ENCODE measurements at regions not wholly inside any gene's neighbourhood (a gene's known extent, or its start where the extent isn't known, plus 50 kb on each side); places are given as distances from the start of the nearest gene placed in this dataset.

GRCh38 chr22:49633010-49633324, 194.7 kb downstream of the BRD1 start:
- H3K9me3 ChIP-seq, result no peaks in the 10 kb centered on the region
- DNase-seq (ENCODE audit: low spot score in 2 of 2), result no peak
- H3K4me3 ChIP-seq, result no peak overlapping the region
- in situ Hi-C loops (cut with MboI; ENCODE audit: low sequenced_read_pairs), result no loop called here
- H3K36me3 ChIP-seq (replicated peaks), result no peaks in the 10 kb centered on the region; the same call in 1 of the 2 replicates
- no peaks in the 10 kb centered on the region for H3K27me3 ChIP-seq (ENCODE audit: low read depth)
- no peaks in the 10 kb centered on the region for H3K4me1 ChIP-seq

GRCh38 chr22:49632199-49633009, 195.3 kb downstream of the BRD1 start:
- in situ Hi-C loops (cut with MboI; ENCODE audit: low sequenced_read_pairs), result no loop called here
- H3K4me1 ChIP-seq, result no peaks in the 10 kb centered on the region
- H3K4me3 ChIP-seq, result no peak overlapping the region
- no peaks in the 10 kb centered on the region for H3K9me3 ChIP-seq
- no peaks in the 10 kb centered on the region; the same call in 1 of the 2 replicates for H3K36me3 ChIP-seq (replicated peaks)
- no peaks in the 10 kb centered on the region for H3K27me3 ChIP-seq (ENCODE audit: low read depth)
- no peak for DNase-seq (ENCODE audit: low spot score in 2 of 2)

DNA sequence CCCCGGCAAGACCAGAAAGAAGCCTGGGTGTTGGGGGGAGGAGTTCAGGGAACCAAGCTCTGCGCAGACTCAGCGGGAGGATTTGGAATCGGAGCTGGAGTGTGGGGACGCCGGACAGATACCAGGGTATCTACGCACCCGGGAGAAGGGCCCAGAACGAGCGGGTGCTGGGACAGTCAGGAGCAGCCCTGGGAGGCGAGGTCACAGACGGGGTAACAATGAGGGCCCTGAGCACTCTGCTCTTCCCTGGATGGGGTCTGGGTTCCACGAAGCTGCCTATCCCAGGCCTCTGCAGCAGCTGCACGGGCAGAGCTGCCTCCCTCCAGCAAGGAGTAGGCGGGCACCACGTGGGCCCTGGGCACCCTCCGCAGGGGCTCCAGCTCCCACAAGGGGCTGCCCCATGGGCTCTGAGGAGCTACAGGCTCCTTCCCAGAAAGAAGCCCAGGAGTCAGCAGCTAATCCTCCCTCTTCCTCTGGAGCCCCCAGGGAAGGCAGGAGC, 197.2 kb downstream of the BRD1 start:
- in situ Hi-C loops (cut with MboI; ENCODE audit: low sequenced_read_pairs), result no loop called here
- no peaks in the 10 kb centered on the region for H3K27me3 ChIP-seq (ENCODE audit: low read depth)
- H3K9me3 ChIP-seq, result no peaks in the 10 kb centered on the region
- peaks cover 1% of the 10 kb centered on the region; the same call in 1 of the 2 replicates for H3K36me3 ChIP-seq (replicated peaks)
- no peaks in the 10 kb centered on the region for H3K4me1 ChIP-seq
- no peak overlapping the region for H3K4me3 ChIP-seq
- DNase-seq (ENCODE audit: low spot score in 2 of 2), result no peak

DNA sequence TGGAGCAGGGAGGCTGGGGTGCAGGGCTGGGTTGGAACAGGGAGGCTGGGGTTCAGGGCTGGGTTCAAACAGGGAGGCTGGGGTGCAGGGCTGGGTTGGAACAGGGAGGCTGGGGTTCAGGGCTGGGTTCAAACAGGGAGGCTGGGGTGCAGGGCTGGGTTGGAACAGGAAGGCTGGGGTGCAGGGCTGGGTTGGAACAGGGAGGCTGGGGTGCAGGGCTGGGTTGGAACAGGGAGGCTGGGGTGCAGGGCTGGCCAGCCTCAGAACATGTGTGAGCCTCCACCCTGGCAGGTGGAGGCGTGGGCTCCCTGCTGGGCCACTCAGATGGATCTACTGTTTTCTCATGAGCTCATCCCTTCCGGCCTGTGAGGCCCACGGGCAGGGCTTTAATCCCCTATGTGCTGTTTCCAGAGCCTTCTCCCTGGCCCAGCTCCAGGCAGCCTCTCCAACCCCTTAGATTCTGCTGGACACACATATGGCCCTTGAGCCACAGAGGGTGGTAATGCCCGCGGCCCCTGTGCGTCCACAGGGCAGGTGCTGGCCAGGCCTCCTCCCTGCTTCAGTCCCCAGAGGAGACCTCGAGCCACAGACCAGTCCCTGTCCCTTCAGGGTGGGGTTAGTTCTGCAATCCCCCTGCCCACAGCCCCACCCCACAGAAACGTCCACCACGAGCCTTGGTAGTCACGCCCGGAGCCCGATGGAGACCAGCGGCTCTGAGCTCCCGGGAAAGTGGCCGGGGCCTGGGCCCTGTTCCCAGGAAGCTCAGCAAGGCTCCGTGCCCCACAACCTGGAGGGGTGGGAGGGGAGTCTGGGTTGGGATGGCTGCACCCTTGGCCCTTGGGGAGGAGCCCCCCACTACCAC, 197.9 kb downstream of the BRD1 start:
- Histone ChIP-seq H3K4me3 (no peak overlapping the region), H3K36me3 (replicated peaks) (peaks cover 3% of the 10 kb centered on the region; the same call in 1 of the 2 replicates), H3K27me3 (ENCODE audit: low read depth) (no peaks in the 10 kb centered on the region), H3K9me3 (no peaks in the 10 kb centered on the region), H3K4me1 (no peaks in the 10 kb centered on the region)
- no peak for DNase-seq (ENCODE audit: low spot score in 2 of 2)
- in situ Hi-C loops (cut with MboI; ENCODE audit: low sequenced_read_pairs), result no loop called here

DNA sequence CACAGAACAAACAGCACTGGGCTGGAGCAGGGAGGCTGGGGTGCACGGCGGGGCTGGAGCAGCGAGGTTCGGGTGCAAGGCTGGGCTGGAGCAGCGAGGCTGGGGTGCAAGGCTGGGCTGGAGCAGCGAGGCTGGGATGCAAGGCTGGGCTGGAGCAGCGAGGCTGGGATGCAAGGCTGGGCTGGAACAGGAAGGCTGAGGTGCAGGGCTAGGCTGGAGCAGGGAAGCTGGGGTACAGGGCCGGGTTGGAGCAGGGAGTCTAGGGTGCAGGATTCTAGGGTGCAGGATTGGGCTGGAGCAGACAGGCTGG, 198.5 kb downstream of the BRD1 start:
- Histone ChIP-seq H3K9me3 (no peaks in the 10 kb centered on the region), H3K4me1 (no peaks in the 10 kb centered on the region), H3K27me3 (ENCODE audit: low read depth) (no peaks in the 10 kb centered on the region), H3K4me3 (no peak overlapping the region), H3K36me3 (replicated peaks) (peaks cover 3% of the 10 kb centered on the region; the same call in 1 of the 2 replicates)
- in situ Hi-C loops (cut with MboI; ENCODE audit: low sequenced_read_pairs), result no loop called here
- DNase-seq (ENCODE audit: low spot score in 2 of 2), result no peak

DNA sequence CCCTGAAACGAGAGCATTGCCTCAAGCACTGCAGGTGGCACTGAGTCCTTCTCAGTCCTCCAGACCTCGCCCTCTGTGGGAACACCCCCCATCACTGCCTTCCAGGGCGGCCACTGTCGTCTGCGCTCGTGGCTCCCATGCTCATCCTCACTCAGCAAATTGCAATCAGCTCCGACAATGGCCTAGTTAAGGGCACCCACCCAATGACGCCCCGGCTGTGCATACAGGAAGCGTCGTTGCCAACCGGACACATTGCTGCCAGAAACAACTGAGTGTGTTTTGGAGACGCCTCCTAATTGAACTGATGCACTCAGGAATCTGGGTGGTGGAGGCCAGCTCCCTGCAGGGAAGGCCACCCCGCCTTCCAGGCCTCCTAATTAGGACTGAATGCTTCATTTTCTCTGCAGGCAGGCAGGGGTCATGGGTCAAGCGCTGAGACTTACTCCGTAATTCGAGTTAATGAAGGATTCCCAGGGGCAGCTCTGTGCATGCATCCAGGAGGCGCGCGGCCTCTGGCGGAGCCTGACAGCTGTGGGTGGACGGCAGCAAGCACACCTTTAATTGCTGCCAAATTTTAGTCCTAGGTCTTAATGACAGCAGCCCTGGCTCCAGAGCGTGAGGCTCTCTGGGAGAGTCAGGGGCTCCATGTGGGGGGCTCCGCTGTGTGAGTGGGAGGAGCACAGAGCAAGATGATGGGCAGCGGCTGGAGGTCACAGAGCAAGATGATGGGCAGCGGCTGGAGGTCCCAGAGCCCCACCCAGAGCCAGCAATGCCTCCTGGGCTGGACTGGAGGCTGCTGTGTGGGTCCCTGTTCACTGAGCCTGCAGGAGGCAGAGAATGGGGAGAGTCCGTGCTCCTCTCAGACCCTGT, 199.0 kb downstream of the BRD1 start:
- no peak overlapping the region for H3K4me3 ChIP-seq
- peaks cover 3% of the 10 kb centered on the region; the same call in 1 of the 2 replicates for H3K36me3 ChIP-seq (replicated peaks)
- peak in 1 of 2 experiments; percentile 48 for DNase-seq (ENCODE audit: low spot score in 2 of 2)
- no peaks in the 10 kb centered on the region for H3K27me3 ChIP-seq (ENCODE audit: low read depth)
- in situ Hi-C loops (cut with MboI; ENCODE audit: low sequenced_read_pairs), result no loop called here
- H3K4me1 ChIP-seq, result no peaks in the 10 kb centered on the region
- H3K9me3 ChIP-seq, result no peaks in the 10 kb centered on the region

DNA sequence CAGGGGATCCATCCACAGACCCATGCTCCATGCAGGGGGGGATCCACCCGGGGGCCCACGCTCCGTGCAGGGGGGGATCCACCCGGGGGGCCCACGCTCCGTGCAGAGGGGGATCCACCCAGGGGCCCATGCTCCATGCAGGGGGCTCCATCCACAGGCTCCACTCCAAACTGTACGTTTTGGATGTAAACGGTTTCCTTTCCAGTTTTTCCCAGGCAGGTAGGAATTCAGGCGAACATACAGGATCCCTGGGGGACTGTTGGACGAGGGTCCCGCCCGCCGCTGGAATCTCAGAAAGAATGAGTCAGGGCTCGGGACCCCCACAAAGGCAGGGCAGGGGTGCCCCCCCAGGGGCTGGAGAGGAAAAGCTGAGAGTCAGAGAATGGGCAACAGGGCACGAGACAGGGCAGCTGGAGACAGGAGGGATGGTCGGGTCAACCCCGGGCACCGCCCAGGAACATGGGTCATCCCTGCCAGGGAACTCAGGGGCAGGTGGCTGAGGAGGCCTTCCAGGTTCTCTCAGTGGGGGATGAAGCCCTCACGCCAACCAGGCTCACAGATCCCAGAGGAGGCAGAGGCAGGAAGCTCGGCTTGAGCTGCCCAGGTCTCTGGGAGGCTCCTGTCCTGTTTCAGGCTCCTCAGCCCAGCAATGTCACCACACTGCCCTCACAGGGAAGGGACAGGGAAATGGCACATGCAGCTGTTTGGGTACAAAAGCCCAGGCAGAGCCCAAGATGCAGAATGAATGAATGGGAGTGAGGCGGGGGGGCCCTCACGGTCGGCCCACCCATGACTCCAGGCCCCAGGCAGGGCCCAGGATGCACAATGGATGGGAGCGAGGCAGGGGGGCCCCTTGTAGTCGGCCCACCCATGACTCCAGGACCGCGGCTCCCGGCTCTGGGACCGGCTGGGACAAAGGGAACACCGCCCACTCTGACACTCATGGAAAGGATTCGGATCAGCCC, 200.2 kb downstream of the BRD1 start:
- H3K4me1 ChIP-seq, result no peaks in the 10 kb centered on the region
- H3K27me3 ChIP-seq (ENCODE audit: low read depth), result no peaks in the 10 kb centered on the region
- H3K9me3 ChIP-seq, result no peaks in the 10 kb centered on the region
- no peak overlapping the region for H3K4me3 ChIP-seq
- peaks cover 3% of the 10 kb centered on the region; the same call in 1 of the 2 replicates for H3K36me3 ChIP-seq (replicated peaks)
- in situ Hi-C loops (cut with MboI; ENCODE audit: low sequenced_read_pairs), result no loop called here
- no peak for DNase-seq (ENCODE audit: low spot score in 2 of 2)

DNA sequence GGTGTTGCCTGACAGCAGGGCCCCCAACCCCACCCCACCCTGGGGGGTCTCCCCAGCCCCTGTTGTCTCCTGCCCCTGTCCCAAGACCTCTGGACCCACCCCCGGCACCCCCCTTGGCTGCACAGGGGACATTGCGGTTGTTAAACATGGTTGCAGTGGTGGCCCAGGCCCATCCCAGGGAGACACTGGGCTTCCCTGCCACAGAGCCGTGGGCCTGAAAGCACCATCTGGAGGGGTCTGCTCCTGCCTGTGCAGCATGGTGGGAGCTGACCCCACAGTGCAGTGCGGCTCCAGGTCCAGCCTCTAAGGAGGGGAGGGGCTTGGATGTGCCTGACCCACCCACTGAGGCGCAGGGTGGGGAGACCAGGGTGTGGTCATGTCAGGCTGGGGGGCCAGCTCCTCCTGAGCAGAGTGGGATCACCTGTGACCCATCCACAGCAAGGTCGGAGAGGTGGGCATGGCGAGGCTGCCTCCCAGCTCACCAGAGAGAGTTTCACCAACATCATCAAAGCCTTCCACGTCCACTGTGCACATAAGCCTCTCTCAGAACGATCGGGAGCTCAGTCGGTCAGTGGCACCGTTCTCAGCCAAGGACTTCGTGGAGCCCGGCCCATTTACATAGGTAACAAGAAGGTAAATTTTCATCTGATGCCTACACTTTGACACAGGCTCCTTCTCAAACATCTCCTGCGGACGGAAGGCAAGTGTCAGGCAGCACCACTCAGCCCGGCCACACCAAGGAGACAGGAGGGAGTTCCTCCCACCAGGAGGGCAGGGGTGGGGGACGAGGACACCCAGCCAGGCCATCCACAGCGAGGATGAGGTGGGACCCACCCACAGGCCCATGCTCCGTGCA, 201.1 kb downstream of the BRD1 start:
- H3K4me3 ChIP-seq, result no peak overlapping the region
- no peak for DNase-seq (ENCODE audit: low spot score in 2 of 2)
- H3K4me1 ChIP-seq, result no peaks in the 10 kb centered on the region
- H3K27me3 ChIP-seq (ENCODE audit: low read depth), result no peaks in the 10 kb centered on the region
- peaks cover 3% of the 10 kb centered on the region; the same call in 1 of the 2 replicates for H3K36me3 ChIP-seq (replicated peaks)
- in situ Hi-C loops (cut with MboI; ENCODE audit: low sequenced_read_pairs), result no loop called here
- H3K9me3 ChIP-seq, result no peaks in the 10 kb centered on the region

DNA sequence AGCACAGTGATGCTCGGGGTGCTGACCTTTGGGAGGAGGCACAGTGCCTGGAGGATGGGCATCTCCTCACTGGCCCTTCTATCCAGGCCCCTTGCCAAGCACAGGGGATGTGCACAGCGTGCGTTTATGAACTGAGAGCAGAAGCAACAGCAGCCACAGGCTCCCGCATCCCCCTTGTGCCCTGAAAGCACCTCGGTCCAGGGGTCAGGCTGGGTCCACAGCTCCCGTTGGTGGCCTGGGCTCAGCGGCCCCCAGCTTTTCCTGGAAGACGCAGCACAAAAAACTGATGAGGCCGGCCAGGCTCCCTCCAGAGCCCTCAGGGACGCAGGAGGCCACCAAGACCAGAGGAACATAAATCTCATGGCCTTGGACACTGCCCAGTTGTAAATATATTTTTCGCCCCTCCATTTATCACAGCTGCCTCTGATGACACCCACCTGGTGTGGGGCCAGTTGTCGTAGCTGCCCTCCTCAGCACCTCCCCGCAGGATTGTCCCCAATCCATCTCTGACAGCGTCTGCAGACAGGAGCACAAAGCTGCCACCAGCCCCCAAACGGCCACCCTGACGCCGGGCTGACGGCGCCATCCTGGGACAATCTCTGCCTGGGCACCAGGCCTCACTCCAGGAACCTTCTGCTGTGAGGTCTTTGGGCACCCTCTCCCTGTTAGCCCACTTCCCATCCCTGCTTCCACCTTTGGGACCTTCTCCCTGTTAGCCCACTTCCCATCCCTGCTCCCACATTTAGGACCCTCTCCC, 203.1 kb downstream of the BRD1 start:
- no peaks in the 10 kb centered on the region for H3K9me3 ChIP-seq
- no peak for DNase-seq (ENCODE audit: low spot score in 2 of 2)
- in situ Hi-C loops (cut with MboI; ENCODE audit: low sequenced_read_pairs), result no loop called here
- H3K27me3 ChIP-seq (ENCODE audit: low read depth), result no peaks in the 10 kb centered on the region
- H3K36me3 ChIP-seq (replicated peaks), result peaks cover 3% of the 10 kb centered on the region
- no peaks in the 10 kb centered on the region for H3K4me1 ChIP-seq
- H3K4me3 ChIP-seq, result no peak overlapping the region

DNA sequence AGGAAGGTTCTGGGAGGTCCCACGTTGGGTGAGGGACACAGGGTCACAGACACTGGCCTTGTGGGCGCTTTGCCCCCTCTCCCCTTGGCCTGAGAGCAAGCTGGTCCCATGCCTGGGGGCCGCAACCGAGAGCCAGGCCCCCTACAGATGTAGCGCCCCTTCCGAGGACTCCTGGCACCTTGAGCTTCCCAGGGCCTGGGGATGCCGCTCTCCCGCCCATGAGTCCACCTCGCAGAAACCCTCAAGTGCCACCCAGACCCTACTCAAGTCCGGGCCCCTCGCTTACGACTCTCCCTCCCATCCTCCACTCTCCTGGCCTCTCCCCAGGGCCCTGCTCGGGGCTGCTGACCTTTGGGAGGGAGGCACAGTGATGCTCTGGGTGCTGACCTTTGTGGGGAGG, 204.0 kb downstream of the BRD1 start:
- no peak overlapping the region for H3K4me3 ChIP-seq
- H3K36me3 ChIP-seq (replicated peaks), result peaks cover 3% of the 10 kb centered on the region
- no peaks in the 10 kb centered on the region for H3K9me3 ChIP-seq
- H3K27me3 ChIP-seq (ENCODE audit: low read depth), result no peaks in the 10 kb centered on the region
- H3K4me1 ChIP-seq, result no peaks in the 10 kb centered on the region
- in situ Hi-C loops (cut with MboI; ENCODE audit: low sequenced_read_pairs), result no loop called here
- no peak for DNase-seq (ENCODE audit: low spot score in 2 of 2)

GRCh38 chr22:49623176-49623575, 204.5 kb downstream of the BRD1 start:
- Histone ChIP-seq H3K9me3 (no peaks in the 10 kb centered on the region), H3K4me3 (no peak overlapping the region), H3K27me3 (ENCODE audit: low read depth) (no peaks in the 10 kb centered on the region), H3K36me3 (replicated peaks) (peaks cover 3% of the 10 kb centered on the region), H3K4me1 (no peaks in the 10 kb centered on the region)
- no peak for DNase-seq (ENCODE audit: low spot score in 2 of 2)
- in situ Hi-C loops (cut with MboI; ENCODE audit: low sequenced_read_pairs), result no loop called here
